GM18951 (cell line): ENCODE measurements at regions not wholly inside any gene's neighbourhood (a gene's known extent, or its start where the extent isn't known, plus 50 kb on each side); places are given as distances from the start of the nearest gene placed in this dataset.

Experiments
- POLR2A ChIP-seq: IDR thresholded peaks from 4 replicates; pipeline ENCODE4 v1.6.1; 2011; ENCODE audit warnings: mild to moderate bottlenecking; ENCODE audit not compliant: insufficient read length, insufficient read depth; ENCODE audit errors: extremely low read depth
- in situ Hi-C: fragments of 300-500 bp; cut with MboI; formaldehyde crosslinking; loops from one replicate; pipeline ENCODE4 v1.12.0; 2022; ENCODE audit warnings: low sequenced_read_pairs, mixed read lengths, inconsistent platforms; ENCODE audit not compliant: unreplicated experiment

- in situ Hi-C loops: no loop called here
- no peak for TF ChIP-seq POLR2A
Observed at GRCh38 chr2:152870239-152870638, 151.8 kb downstream of the ARL6IP6 start.

GRCh38 chr2:152867397-152867796 lies 149.0 kb downstream of the ARL6IP6 start:
- in situ Hi-C loops: no loop called here
- no peak for TF ChIP-seq POLR2A

- no peak for TF ChIP-seq POLR2A
- in situ Hi-C loops: no loop called here
Observed at GRCh38 chr2:152864601-152865149, 146.3 kb downstream of the ARL6IP6 start.

- in situ Hi-C loops: no loop called here
Observed at GRCh38 chr2:152863826-152864225, 145.4 kb downstream of the ARL6IP6 start.

GRCh38 chr2:152861349-152861942 lies 143.0 kb downstream of the ARL6IP6 start:
- no peak for TF ChIP-seq POLR2A
- in situ Hi-C loops: no loop called here

More at GRCh38 chr2:152863826-152864225, 145.4 kb downstream of the ARL6IP6 start:
- no peak for TF ChIP-seq POLR2A

- in situ Hi-C loops: no loop called here
- TF ChIP-seq POLR2A: no peak
Observed at GRCh38 chr2:152858594-152859265, 140.3 kb downstream of the ARL6IP6 start.

GRCh38 chr2:152846697-152847470 lies 128.5 kb downstream of the ARL6IP6 start:
- TF ChIP-seq POLR2A: no peak
- in situ Hi-C loops: no loop called here

- in situ Hi-C loops: no loop called here
- no peak for TF ChIP-seq POLR2A
Observed at GRCh38 chr2:152835674-152836073, 117.3 kb downstream of the ARL6IP6 start.

- in situ Hi-C loops: no loop called here
- no peak for TF ChIP-seq POLR2A
Observed at GRCh38 chr2:152827944-152828343, 109.5 kb downstream of the ARL6IP6 start.

- in situ Hi-C loops: no loop called here
- TF ChIP-seq POLR2A: no peak
Observed at GRCh38 chr2:152826581-152827279, 108.3 kb downstream of the ARL6IP6 start.

- in situ Hi-C loops: no loop called here
- TF ChIP-seq POLR2A: no peak
Observed at GRCh38 chr2:152825834-152826233, 107.4 kb downstream of the ARL6IP6 start.

- in situ Hi-C loops: no loop called here
- no peak for TF ChIP-seq POLR2A
Observed at GRCh38 chr2:152823905-152824304, 105.5 kb downstream of the ARL6IP6 start.

- no peak for TF ChIP-seq POLR2A
- in situ Hi-C loops: no loop called here
Observed at GRCh38 chr2:152822676-152823075, 104.3 kb downstream of the ARL6IP6 start.
